Upper lobe of right lung (tissue), 1 donor: ENCODE measurements at regions not wholly inside any gene's neighbourhood (a gene's known extent, or its start where the extent isn't known, plus 50 kb on each side); places are given as distances from the start of the nearest gene placed in this dataset.
A peak's percentile ranks its signal among the peaks of the same experiment; 100 is the strongest.
"Not testable (repeated sequence)": the region's sequence is repeated elsewhere in the genome, so short reads cannot be mapped to it uniquely, and the experiment has no call there.

Source experiments
- ATAC-seq: fragments of 200-7000 bp; cut with Tn5 transposase; one replicate; pipeline ENCODE4 v1.9.1; 2020; ENCODE audit warnings: mild to moderate bottlenecking, moderate library complexity
- DNase-seq: peaks from one replicate; pipeline ENCODE4 v3.0.0-alpha.2; 2020
- H3K27ac ChIP-seq: fragments of 200-600 bp; one replicate; pipeline ENCODE4 v1.8.0; 2022
- H3K27me3 ChIP-seq: fragments of 200-600 bp; one replicate; pipeline ENCODE4 v1.8.0; 2022; ENCODE audit warnings: mild to moderate bottlenecking
- H3K36me3 ChIP-seq: fragments of 200-600 bp; one replicate; pipeline ENCODE4 v1.8.0; 2022
- H3K4me1 ChIP-seq: fragments of 200-600 bp; one replicate; pipeline ENCODE4 v1.8.0; 2022
- H3K4me3 ChIP-seq: fragments of 200-600 bp; one replicate; pipeline ENCODE4 v1.8.0; 2022; ENCODE audit warnings: mild to moderate bottlenecking
- H3K9me3 ChIP-seq: fragments of 200-600 bp; one replicate; pipeline ENCODE4 v1.8.0; 2022
- CTCF ChIP-seq: fragments of 200-600 bp; IDR thresholded peaks from one replicate; pipeline ENCODE4 v1.8.0; 2022; ENCODE audit warnings: antibody characterized with exemption
- intact Hi-C: fragments of 100-400 bp; cut with DNase I; formaldehyde crosslinking; loops from one replicate; pipeline ENCODE4 v1.11.0; 2022
- donor health status: DM: no; HTN: yes; CAD: no; lungs with severe emphysema.

- H3K4me1 ChIP-seq: no peaks in the 10 kb centered on the region
Observed at GRCh38 chr3:177795859-177796258, 598.6 kb upstream of the TBL1XR1 start.

GRCh38 chr3:177800147-177800546 is 602.9 kb upstream of the TBL1XR1 start:
- intact Hi-C loops, H3K27ac ChIP-seq, H3K4me1 ChIP-seq, H3K27me3 ChIP-seq, ATAC-seq, H3K4me3 ChIP-seq, DNase-seq, H3K36me3 ChIP-seq, H3K9me3 ChIP-seq: not testable (repeated sequence)

More at GRCh38 chr3:177795859-177796258, 598.6 kb upstream of the TBL1XR1 start:
- TF ChIP-seq CTCF: no peak
- Histone ChIP-seq H3K9me3 (no peaks in the 10 kb centered on the region), H3K27me3 (no peaks in the 10 kb centered on the region), H3K36me3 (no peaks in the 10 kb centered on the region), H3K4me3 (no peak overlapping the region), H3K27ac (no peak overlapping the region)
- ATAC-seq: no peak
- intact Hi-C loops: no loop called here
- DNase-seq: no peak

- H3K27ac ChIP-seq: no peak overlapping the region
- intact Hi-C loops: no loop called here
- H3K9me3 ChIP-seq: no peaks in the 10 kb centered on the region
- no peaks in the 10 kb centered on the region for H3K27me3 ChIP-seq
- H3K4me1 ChIP-seq: no peaks in the 10 kb centered on the region
- TF ChIP-seq CTCF: no peak
- ATAC-seq (no peak), DNase-seq (no peak)
- no peak overlapping the region for H3K4me3 ChIP-seq
- no peaks in the 10 kb centered on the region for H3K36me3 ChIP-seq
Observed at GRCh38 chr3:177800561-177800960, 603.3 kb upstream of the TBL1XR1 start.

- Histone ChIP-seq H3K27me3 (no peaks in the 10 kb centered on the region), H3K9me3 (no peaks in the 10 kb centered on the region), H3K4me1 (no peaks in the 10 kb centered on the region), H3K36me3 (no peaks in the 10 kb centered on the region), H3K4me3 (no peak overlapping the region), H3K27ac (peak overlapping the region; percentile 8)
- intact Hi-C loops: no loop called here
- no peak for DNase-seq
- ATAC-seq: peak; percentile 74
- no peak for TF ChIP-seq CTCF
Observed at GRCh38 chr3:177802151-177802900, 605.0 kb upstream of the TBL1XR1 start.

- intact Hi-C loops: no loop called here
- ATAC-seq (no peak), DNase-seq (no peak)
- Histone ChIP-seq H3K4me3 (no peak overlapping the region), H3K27me3 (no peaks in the 10 kb centered on the region), H3K4me1 (no peaks in the 10 kb centered on the region), H3K9me3 (no peaks in the 10 kb centered on the region), H3K27ac (no peak overlapping the region), H3K36me3 (no peaks in the 10 kb centered on the region)
- TF ChIP-seq CTCF: no peak
Observed at GRCh38 chr3:177803500-177803899, 606.2 kb upstream of the TBL1XR1 start.

- ATAC-seq (no peak), DNase-seq (no peak)
- H3K27ac ChIP-seq: no peak overlapping the region
- no peaks in the 10 kb centered on the region for H3K36me3 ChIP-seq
- intact Hi-C loops: no loop called here
- TF ChIP-seq CTCF: no peak
- H3K27me3 ChIP-seq: no peaks in the 10 kb centered on the region
- no peaks in the 10 kb centered on the region for H3K4me1 ChIP-seq
- H3K9me3 ChIP-seq: no peaks in the 10 kb centered on the region
- no peak overlapping the region for H3K4me3 ChIP-seq
Observed at GRCh38 chr3:177804032-177804431, 606.8 kb upstream of the TBL1XR1 start.
